ENCODE measurements at regions not wholly inside any gene's neighbourhood (a gene's known extent, or its start where the extent isn't known, plus 50 kb on each side); places are given as distances from the start of the nearest gene placed in this dataset.

DNA sequence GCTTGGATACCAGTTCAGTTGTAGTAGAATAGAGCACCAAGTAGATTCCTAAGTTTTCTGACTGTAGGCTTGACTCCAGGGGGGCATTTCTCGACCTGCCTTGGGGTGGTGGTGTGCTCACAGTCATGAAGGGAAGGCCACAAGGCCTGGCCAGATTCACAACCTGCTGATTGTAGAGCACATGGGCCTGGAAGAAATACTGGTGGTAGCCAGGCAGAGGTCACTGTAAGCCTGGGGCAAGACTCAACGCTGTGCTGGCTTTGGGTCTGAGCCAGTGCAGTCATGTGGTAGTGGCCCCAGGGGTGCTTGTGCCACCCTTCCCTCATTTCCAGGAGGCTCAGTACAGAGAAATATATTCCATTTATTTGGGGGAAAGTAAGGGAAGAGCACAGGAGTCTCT is 832.3 kb upstream of the SLC10A2 start:
- TF ChIP-seq POLR2A (IDR thresholded peaks at IDR 0.05; ENCODE audit: low read depth, low read length): no peak
- TF ChIP-seq POLR2AphosphoS5 (IDR thresholded peaks at IDR 0.05; ENCODE audit: low read depth, low read length): no peak
- TF ChIP-seq SPI1 (IDR thresholded peaks at IDR 0.05; ENCODE audit: low read depth, low read length): no peak
- no peak for TF ChIP-seq PAX5 (IDR thresholded peaks at IDR 0.05; ENCODE audit: insufficient read depth, low read length, severe bottlenecking)
- no peak for TF ChIP-seq POU2F2 (IDR thresholded peaks at IDR 0.05; ENCODE audit: low read depth, low read length)

Data from GM12891 (cell line).